ENCODE measurements at regions not wholly inside any gene's neighbourhood (a gene's known extent, or its start where the extent isn't known, plus 50 kb on each side); places are given as distances from the start of the nearest gene placed in this dataset.

DNA sequence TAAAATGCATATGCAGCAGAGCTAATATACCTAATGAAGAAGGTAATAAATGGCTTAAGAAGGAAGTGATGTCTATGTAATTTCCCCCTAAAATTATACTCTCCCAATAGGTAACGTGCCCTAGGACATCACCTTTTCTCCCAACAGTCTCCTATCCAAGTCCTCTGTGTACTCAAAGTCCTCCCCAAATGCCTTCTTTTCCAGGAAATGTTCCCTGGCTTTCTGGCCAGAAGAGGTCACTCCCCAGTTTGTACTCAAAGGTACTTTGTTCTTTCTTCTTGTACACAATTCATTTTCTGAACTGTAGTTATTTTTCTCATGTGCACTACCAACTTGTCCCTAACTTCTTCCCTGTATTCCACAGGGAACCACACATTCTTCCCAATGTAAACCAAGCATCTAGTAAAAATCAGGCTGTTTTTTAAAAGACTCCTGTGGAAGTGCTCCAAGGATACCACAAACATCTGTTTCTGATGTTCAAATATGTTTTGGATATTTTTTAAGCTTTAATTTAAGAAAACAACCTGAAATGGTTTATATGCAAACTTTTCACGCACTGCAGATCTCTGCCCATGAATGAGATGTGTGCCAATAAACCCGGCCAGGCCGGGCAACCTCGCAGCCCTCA, 262.3 kb upstream of the KLF14 start:
- TF ChIP-seq, protein P1, sequence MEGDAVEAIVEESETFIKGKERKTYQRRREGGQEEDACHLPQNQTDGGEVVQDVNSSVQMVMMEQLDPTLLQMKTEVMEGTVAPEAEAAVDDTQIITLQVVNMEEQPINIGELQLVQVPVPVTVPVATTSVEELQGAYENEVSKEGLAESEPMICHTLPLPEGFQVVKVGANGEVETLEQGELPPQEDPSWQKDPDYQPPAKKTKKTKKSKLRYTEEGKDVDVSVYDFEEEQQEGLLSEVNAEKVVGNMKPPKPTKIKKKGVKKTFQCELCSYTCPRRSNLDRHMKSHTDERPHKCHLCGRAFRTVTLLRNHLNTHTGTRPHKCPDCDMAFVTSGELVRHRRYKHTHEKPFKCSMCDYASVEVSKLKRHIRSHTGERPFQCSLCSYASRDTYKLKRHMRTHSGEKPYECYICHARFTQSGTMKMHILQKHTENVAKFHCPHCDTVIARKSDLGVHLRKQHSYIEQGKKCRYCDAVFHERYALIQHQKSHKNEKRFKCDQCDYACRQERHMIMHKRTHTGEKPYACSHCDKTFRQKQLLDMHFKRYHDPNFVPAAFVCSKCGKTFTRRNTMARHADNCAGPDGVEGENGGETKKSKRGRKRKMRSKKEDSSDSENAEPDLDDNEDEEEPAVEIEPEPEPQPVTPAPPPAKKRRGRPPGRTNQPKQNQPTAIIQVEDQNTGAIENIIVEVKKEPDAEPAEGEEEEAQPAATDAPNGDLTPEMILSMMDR (IDR thresholded peaks at IDR 0.05; ENCODE audit: extremely low read depth, missing control alignments): no peak
- DNase-seq (ENCODE audit: low spot score): no peak

DNA sequence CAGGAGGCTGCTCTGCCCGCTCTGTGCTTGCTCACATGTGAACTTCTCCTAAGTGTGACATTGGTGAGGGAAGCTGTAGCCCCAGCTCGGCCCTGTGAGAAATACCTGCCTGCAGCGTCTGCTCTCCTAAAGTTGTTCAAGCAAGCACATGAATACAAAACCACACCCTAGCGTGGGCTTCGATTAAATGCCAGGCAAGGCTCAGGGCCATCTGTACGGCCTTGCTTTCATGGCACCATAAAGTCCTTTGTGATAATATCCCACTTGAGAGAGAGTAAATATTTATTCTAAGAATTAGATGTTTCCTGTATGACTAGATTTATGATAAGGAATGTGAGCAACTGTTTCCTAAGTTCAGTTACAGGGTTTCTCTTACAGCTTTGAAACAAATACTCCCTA, 262.8 kb upstream of the KLF14 start:
- TF ChIP-seq, protein P1 (IDR thresholded peaks at IDR 0.05; ENCODE audit: extremely low read depth, missing control alignments): no peak
- no peak for DNase-seq (ENCODE audit: low spot score)

DNA sequence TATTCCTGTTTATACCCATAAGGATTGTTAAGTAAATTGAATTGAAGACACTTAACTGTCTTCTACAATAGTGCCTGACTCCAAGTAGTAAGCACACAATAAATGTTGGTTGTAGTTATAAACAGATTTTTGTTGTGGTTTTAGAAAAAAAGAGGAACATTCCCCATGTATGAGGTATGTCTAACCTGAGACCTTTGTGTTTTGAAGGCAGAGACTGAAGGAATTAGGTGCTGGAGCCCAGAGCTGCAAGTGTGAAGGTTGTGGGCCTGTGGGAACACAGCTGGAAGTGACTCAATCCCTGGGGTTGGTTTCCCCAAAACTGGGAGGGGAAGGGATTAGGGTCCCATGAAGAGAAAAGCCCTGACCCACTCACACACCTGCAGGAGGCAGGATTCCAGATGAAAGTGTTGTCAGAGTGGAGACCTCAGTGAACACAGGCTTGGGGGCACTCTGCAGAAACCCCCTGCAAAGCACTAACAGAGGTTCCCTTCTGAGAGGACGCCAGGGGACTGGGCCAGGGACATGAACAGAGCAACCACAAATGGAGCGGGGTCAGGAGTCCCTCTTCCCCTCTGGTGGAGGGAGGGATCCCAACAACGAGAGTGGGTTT, 265.1 kb upstream of the KLF14 start:
- DNase-seq (ENCODE audit: low spot score): no peak
- TF ChIP-seq, protein P1 (IDR thresholded peaks at IDR 0.05; ENCODE audit: extremely low read depth, missing control alignments): no peak

DNA sequence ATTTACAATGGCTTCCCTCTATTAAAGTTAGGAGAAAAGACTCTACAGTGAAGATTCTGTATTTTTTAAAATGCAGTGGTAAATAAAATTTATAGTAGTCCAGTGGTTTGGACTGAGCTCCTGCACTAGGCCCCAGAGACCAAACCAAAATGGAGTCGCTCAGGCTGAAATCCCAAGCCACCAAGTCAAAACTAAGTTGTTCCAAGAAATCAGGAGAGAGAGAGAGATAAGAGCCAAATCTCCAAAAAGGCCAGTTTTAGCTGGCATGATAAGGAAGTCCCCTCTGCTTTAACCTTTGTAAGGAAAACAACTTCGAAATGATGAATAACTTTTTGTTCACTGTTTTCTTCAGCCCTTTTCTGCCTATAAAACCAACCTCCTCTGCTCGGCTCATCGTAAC, 265.9 kb upstream of the KLF14 start:
- TF ChIP-seq, protein P1 (IDR thresholded peaks at IDR 0.05; ENCODE audit: extremely low read depth, missing control alignments): no peak
- no peak for DNase-seq (ENCODE audit: low spot score)

DNA sequence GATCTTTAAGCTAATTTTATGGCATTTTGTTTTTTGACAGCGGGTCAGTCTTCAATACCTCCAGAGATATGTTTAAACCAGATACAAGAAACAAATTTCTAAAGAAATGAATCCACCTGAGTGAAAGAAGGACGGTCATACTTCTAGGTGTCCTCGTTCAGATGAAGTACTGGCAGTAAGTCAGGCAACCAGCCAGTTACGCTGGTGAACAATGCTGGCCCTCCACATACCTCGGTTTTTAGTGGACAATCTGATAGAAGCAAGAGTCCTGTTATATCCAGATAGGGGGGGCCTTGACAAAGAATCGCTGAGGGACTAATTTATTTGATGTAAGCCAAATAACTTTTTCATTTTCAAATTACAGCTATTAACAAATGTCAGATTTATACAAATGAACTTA, 266.4 kb upstream of the KLF14 start:
- TF ChIP-seq, protein P1 (IDR thresholded peaks at IDR 0.05; ENCODE audit: extremely low read depth, missing control alignments): no peak

DNA sequence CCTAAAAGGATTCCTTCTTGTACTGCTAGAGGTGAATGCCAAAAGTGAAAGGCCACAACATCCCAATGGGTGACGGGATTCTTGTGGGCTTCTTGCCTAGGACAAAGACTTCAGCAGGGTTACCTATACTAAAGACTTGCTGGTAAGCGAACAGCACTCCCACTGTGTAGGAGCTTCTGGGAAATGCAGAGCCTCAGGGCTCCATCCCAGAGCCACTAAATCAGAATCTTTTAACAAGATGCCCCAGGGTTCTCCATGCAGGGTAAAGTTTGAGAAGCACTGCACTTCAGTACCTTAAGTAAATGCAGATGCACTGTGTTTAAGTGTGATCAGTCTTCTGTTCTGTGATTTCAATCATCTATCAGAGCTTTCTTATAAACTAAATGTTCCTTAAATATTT, 266.9 kb upstream of the KLF14 start:
- DNase-seq (ENCODE audit: low spot score): no peak
- TF ChIP-seq, protein P1 (IDR thresholded peaks at IDR 0.05; ENCODE audit: extremely low read depth, missing control alignments): no peak

More for the DNA sequence above, 266.4 kb upstream of the KLF14 start:
- DNase-seq (ENCODE audit: low spot score): no peak

DNA sequence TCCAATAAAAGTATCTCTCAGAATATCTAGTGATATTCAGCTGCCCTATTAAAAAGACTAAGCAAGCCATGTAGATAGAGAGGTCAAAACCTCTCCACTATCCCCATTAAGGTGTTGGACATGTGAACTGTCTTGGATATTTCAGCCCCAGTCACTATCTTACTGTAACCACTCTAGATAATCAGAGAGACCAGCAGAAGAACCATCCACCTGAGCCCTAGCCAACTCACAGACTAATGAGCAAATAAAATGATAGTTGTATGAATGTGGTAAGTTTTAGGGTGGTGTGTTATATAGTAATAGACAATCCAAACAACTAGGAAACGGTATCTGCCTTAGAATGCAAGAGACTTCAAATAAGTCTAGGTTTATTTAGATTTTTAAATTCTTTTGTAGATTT, 268.6 kb upstream of the KLF14 start:
- TF ChIP-seq, protein P1 (IDR thresholded peaks at IDR 0.05; ENCODE audit: extremely low read depth, missing control alignments): no peak
- DNase-seq (ENCODE audit: low spot score): no peak

Measured in GM20000 (cell line).